ENCODE measurements at regions not wholly inside any gene's neighbourhood (a gene's known extent, or its start where the extent isn't known, plus 50 kb on each side); places are given as distances from the start of the nearest gene placed in this dataset.
A peak's percentile ranks its signal among the peaks of the same experiment; 100 is the strongest.

GRCh38 chr3:176431038-176431418 lies 766.3 kb downstream of the TBL1XR1 start:
- H3K27ac ChIP-seq, result no peak overlapping the region
- H3K9me3 ChIP-seq, result no peaks in the 10 kb centered on the region
- DNase-seq, result no peak
- no peaks in the 10 kb centered on the region for H3K36me3 ChIP-seq
- H3K4me3 ChIP-seq, result no peak overlapping the region
- H3K4me1 ChIP-seq, result no peaks in the 10 kb centered on the region
- TF ChIP-seq POLR2A (IDR thresholded peaks at IDR 0.05), result no peak
- TF ChIP-seq, protein P1, sequence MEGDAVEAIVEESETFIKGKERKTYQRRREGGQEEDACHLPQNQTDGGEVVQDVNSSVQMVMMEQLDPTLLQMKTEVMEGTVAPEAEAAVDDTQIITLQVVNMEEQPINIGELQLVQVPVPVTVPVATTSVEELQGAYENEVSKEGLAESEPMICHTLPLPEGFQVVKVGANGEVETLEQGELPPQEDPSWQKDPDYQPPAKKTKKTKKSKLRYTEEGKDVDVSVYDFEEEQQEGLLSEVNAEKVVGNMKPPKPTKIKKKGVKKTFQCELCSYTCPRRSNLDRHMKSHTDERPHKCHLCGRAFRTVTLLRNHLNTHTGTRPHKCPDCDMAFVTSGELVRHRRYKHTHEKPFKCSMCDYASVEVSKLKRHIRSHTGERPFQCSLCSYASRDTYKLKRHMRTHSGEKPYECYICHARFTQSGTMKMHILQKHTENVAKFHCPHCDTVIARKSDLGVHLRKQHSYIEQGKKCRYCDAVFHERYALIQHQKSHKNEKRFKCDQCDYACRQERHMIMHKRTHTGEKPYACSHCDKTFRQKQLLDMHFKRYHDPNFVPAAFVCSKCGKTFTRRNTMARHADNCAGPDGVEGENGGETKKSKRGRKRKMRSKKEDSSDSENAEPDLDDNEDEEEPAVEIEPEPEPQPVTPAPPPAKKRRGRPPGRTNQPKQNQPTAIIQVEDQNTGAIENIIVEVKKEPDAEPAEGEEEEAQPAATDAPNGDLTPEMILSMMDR (IDR thresholded peaks at IDR 0.05), result no peak
- H3K27me3 ChIP-seq, result no peaks in the 10 kb centered on the region

DNA sequence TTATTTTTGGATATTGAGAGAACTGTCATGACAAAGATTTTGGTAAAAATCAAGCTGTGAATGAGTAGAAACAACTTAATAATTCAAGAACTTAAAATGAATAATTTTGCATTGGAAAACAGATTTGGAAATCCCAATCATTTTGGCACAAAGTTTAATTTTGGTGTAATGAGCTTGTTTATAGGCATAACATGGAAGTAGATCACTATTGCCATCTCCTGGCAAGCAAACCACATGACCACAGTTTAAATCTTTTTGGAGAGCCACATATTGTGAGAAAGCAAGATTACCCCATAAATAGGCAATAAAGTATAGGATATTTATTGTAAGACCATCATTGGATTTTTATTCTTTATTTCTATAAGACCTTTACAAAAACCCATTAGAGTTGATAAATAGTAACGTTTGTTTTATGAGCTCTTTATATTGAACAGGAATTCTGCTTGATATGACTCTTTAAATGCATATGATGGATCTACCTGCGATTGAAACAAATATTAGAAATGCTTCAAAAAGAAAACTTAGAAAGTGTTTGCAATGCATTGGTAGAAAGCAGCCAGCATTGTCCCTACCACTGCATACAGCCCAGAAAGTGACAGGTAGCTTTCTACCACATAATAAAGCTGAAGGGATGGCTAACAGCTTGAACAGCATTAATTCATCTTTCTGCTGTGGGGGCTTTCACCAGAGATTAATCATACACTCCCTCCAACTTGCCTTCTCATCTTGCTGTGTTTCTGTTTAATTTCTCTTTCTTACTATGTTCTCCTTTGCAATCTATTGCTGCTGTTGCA lies 766.8 kb downstream of the TBL1XR1 start:
- no peaks in the 10 kb centered on the region for H3K9me3 ChIP-seq
- DNase-seq, result no peak
- no peaks in the 10 kb centered on the region for H3K27me3 ChIP-seq
- no peaks in the 10 kb centered on the region for H3K36me3 ChIP-seq
- no peak overlapping the region for H3K27ac ChIP-seq
- no peak overlapping the region for H3K4me3 ChIP-seq
- TF ChIP-seq POLR2A (IDR thresholded peaks at IDR 0.05), result no peak
- TF ChIP-seq, protein P1 (IDR thresholded peaks at IDR 0.05), result peak in 4 of 6 experiments; percentile 28 to 51 (median 48)
- H3K4me1 ChIP-seq, result no peaks in the 10 kb centered on the region

GRCh38 chr3:176428552-176428951 lies 768.7 kb downstream of the TBL1XR1 start:
- H3K36me3 ChIP-seq, result no peaks in the 10 kb centered on the region
- TF ChIP-seq POLR2A (IDR thresholded peaks at IDR 0.05), result no peak
- TF ChIP-seq, protein P1 (IDR thresholded peaks at IDR 0.05), result no peak
- H3K4me3 ChIP-seq, result no peak overlapping the region
- H3K27ac ChIP-seq, result no peak overlapping the region
- no peaks in the 10 kb centered on the region for H3K27me3 ChIP-seq
- no peaks in the 10 kb centered on the region for H3K4me1 ChIP-seq
- no peaks in the 10 kb centered on the region for H3K9me3 ChIP-seq
- no peak for DNase-seq

GRCh38 chr3:176426371-176426770 lies 770.9 kb downstream of the TBL1XR1 start:
- Histone ChIP-seq H3K4me3 (no peak overlapping the region), H3K27ac (no peak overlapping the region), H3K9me3 (no peaks in the 10 kb centered on the region), H3K36me3 (no peaks in the 10 kb centered on the region), H3K4me1 (no peaks in the 10 kb centered on the region), H3K27me3 (no peaks in the 10 kb centered on the region)
- DNase-seq, result no peak
- TF ChIP-seq, protein P1 (IDR thresholded peaks at IDR 0.05), result no peak
- no peak for TF ChIP-seq POLR2A (IDR thresholded peaks at IDR 0.05)

DNA sequence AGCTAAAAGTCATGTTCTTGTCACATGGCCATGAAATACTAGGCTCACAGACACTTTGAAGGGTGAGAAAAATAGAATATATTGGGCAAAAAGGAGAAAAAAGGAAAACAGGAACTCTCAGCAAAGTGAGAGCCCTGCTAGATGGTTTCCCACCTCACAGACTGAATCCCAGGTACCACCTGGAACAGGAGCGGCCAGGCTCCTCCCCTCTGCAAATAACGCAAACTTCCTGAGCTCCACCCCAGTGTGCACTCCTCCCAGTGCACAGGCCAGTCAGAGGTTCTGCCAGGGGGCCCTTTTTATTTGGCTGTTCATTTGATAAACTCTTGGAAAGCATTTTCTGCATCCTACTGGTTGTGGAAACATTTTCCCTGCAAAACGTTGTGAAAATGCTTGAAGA lies 780.4 kb downstream of the TBL1XR1 start:
- TF ChIP-seq, protein P1 (IDR thresholded peaks at IDR 0.05), result no peak
- TF ChIP-seq POLR2A (IDR thresholded peaks at IDR 0.05), result no peak
- H3K36me3 ChIP-seq, result no peaks in the 10 kb centered on the region
- no peak overlapping the region for H3K4me3 ChIP-seq
- no peak overlapping the region for H3K27ac ChIP-seq
- DNase-seq, result no peak
- H3K9me3 ChIP-seq, result no peaks in the 10 kb centered on the region
- H3K4me1 ChIP-seq, result no peaks in the 10 kb centered on the region
- no peaks in the 10 kb centered on the region for H3K27me3 ChIP-seq

Measured in Peyer's patch (tissue), 4 donors.